NB4 (cell line): ENCODE measurements at regions not wholly inside any gene's neighbourhood (a gene's known extent, or its start where the extent isn't known, plus 50 kb on each side); places are given as distances from the start of the nearest gene placed in this dataset.

ENCODE experiments used
- DNase-seq: peaks from one replicate; pipeline ENCODE4 v3.0.0; 2010; ENCODE audit warnings: low read depth
- H3K4me3 ChIP-seq: one replicate; pipeline ENCODE4 v1.5.1; 2011; ENCODE audit warnings: mild to moderate bottlenecking, low read depth, low read length, moderate library complexity
- MAX ChIP-seq: IDR thresholded peaks from 2 replicates; pipeline ENCODE4 v1.6.1; 2011; ENCODE audit warnings: low read depth, low read length
- MYC ChIP-seq: IDR thresholded peaks from 2 replicates; pipeline ENCODE4 v1.6.1; 2011; ENCODE audit warnings: low read depth, low read length
- POLR2A ChIP-seq: IDR thresholded peaks from 2 replicates; pipeline ENCODE4 v1.6.1; 2011; ENCODE audit warnings: mild to moderate bottlenecking; ENCODE audit not compliant: insufficient read length; ENCODE audit errors: extremely low read depth
- TF ChIP-seq, protein P1 (sequence below): IDR thresholded peaks from one replicate; pipeline ENCODE4 v1.5.1; 2012; ENCODE audit warnings: low read depth, low read length

DNA sequence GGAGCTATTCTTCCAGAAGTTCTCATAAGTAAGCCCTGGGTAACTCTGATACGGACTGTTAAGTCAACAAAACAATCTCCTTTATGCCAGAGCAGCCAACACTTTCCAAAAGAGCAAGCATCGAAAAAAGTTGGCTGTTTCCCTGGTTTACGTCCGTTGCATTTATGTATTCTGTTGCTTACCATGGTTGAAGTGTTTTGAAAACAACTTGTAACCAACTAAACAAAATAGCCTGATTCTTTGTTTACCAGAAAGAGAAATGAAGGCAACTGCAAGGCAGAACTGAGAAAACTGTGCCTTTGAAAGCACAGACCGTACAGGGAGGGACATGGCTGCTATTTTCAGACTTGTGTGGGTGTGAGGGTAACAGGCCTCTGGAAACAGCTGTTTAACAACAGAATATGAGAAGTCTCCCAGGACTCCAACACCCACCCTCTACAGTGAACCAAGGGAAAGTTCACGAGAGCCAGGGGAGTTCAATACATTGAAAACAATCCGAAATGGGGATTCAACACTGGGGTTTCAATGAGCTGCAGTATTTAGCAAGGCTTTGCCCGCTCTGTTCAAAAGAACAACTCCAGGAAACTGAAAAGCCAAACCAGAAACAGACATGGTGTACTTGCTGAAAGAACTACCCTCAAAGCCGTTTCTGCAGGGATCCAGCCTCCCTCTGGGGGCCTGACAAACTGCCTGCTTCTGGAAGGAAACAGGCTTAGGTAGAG lies 95.8 kb upstream of the EGFL6 start:
- DNase-seq, result no peak
- TF ChIP-seq, protein P1, sequence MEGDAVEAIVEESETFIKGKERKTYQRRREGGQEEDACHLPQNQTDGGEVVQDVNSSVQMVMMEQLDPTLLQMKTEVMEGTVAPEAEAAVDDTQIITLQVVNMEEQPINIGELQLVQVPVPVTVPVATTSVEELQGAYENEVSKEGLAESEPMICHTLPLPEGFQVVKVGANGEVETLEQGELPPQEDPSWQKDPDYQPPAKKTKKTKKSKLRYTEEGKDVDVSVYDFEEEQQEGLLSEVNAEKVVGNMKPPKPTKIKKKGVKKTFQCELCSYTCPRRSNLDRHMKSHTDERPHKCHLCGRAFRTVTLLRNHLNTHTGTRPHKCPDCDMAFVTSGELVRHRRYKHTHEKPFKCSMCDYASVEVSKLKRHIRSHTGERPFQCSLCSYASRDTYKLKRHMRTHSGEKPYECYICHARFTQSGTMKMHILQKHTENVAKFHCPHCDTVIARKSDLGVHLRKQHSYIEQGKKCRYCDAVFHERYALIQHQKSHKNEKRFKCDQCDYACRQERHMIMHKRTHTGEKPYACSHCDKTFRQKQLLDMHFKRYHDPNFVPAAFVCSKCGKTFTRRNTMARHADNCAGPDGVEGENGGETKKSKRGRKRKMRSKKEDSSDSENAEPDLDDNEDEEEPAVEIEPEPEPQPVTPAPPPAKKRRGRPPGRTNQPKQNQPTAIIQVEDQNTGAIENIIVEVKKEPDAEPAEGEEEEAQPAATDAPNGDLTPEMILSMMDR, result no peak
- no peak for TF ChIP-seq MYC
- no peak for TF ChIP-seq MAX
- no peak for TF ChIP-seq POLR2A
- no peak overlapping the region for H3K4me3 ChIP-seq

GRCh38 chrX:13472975-13473374 lies 96.4 kb upstream of the EGFL6 start:
- no peak for DNase-seq
- no peak for TF ChIP-seq POLR2A
- no peak for TF ChIP-seq MYC
- H3K4me3 ChIP-seq, result no peak overlapping the region

DNA sequence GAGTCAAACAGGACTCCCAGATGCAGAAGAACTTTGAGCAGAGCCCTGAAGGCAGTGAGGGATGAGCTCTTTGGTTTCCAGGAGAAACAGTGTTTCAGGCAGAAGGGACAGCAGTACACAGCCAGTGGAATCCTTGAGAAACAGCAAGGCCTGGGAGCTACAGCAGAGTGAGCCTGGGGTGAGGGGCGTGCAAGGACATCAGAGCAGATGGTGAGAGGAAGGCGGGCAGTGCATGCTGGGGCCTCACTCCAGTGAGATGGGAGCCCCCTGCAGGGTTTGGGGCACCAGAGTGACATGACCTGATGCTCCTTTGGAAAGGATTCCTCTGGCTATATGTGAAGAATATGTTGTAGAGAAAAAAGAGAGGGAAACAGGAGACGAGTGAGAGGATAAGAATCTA lies 98.1 kb upstream of the EGFL6 start:
- no peak overlapping the region for H3K4me3 ChIP-seq
- no peak for DNase-seq
- no peak for TF ChIP-seq MYC
- TF ChIP-seq POLR2A, result no peak
- TF ChIP-seq, protein P1, result no peak
- no peak for TF ChIP-seq MAX

DNA sequence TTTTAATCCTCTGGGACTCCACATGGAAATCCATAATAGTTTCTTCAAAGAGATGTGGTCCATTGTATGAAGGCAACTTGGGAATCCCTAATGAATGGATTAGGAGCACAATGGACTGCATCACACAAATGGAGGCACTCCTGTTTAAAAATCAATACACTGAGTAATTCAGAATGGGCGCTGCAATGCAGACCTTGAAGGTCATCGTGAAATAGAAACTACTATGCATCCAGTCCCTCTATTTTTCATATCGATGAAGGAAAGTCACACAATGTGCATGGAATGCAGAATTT lies 98.8 kb upstream of the EGFL6 start:
- H3K4me3 ChIP-seq, result no peak overlapping the region
- DNase-seq, result no peak
- TF ChIP-seq POLR2A (no peak), MAX (no peak), MYC (no peak)
- TF ChIP-seq, protein P1, result no peak

- DNase-seq, result no peak
- H3K4me3 ChIP-seq, result no peak overlapping the region
- TF ChIP-seq MAX (no peak), MYC (no peak), POLR2A (no peak)
- TF ChIP-seq, protein P1, result no peak
Observed at GRCh38 chrX:13469963-13470684, 99.3 kb upstream of the EGFL6 start.

GRCh38 chrX:13468096-13468495 lies 101.3 kb upstream of the EGFL6 start:
- no peak overlapping the region for H3K4me3 ChIP-seq
- no peak for DNase-seq
- TF ChIP-seq, protein P1, result no peak
- TF ChIP-seq MAX, result no peak
- no peak for TF ChIP-seq MYC
- no peak for TF ChIP-seq POLR2A
